Neural progenitor cell (in vitro differentiated cells): ENCODE measurements at regions not wholly inside any gene's neighbourhood (a gene's known extent, or its start where the extent isn't known, plus 50 kb on each side); places are given as distances from the start of the nearest gene placed in this dataset.

ENCODE experiments used
- CTCF ChIP-seq: fragments of 200-600 bp; sonication (generic); IDR thresholded peaks from 2 replicates; pipeline ENCODE4 v1.5.1; 2017; ENCODE audit warnings: antibody characterized with exemption, mild to moderate bottlenecking
- EZH2 ChIP-seq: fragments of 200-600 bp; sonication (generic); IDR thresholded peaks from 2 replicates; pipeline ENCODE4 v1.6.1; 2017; ENCODE audit warnings: antibody characterized with exemption, mild to moderate bottlenecking, moderate library complexity
- EZH2phosphoT487 ChIP-seq: fragments of 200-600 bp; sonication (generic); IDR thresholded peaks from 2 replicates; pipeline ENCODE4 v1.6.1; 2017; ENCODE audit warnings: antibody characterized with exemption

GRCh38 chr6:4296552-4296951 is 161.2 kb upstream of the ECI2 start:
- TF ChIP-seq CTCF (no peak), EZH2phosphoT487 (no peak), EZH2 (no peak)
